Glomerular endothelial cell (primary cell): ENCODE measurements at regions not wholly inside any gene's neighbourhood (a gene's known extent, or its start where the extent isn't known, plus 50 kb on each side); places are given as distances from the start of the nearest gene placed in this dataset.

ENCODE experiments used
- DNase-seq: peaks from one replicate; pipeline ENCODE4 v3.0.0-alpha.2; 2011; ENCODE audit warnings: low read depth, low spot score; ENCODE audit errors: extremely low read depth

DNA sequence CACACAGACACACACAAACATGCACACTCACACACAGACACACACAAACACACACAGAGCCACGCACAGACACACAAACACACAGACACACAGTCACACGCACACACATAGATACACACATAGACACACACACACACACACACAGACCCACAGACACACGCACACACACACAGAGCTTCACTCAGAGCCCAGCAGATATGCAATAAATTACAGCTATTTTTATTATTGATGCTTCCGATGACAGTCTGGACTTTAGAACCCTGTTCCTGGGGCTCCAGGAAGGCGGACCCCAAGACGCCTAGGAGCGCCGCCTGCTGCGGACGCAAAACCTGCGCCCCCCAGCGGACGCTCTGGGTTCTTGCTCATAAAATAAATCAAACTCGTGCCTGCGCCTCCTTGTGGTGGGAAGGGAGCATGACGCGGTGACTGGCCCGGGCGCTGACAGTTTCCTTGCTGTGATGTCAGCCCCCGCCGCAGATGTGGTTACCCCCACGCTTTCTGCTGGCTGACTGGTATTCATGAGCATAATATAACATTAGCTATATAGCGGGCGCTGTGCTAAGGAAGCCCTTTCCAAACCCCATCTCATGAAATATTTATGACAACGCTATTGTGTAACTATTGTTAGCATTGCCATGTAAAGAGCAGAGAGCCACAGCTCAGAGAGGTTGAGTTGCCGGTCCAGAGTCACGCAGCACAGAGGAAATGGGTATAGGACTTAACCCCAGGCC, 64.4 kb upstream of the TM9SF2 start:
- DNase-seq = peak; percentile 58

DNA sequence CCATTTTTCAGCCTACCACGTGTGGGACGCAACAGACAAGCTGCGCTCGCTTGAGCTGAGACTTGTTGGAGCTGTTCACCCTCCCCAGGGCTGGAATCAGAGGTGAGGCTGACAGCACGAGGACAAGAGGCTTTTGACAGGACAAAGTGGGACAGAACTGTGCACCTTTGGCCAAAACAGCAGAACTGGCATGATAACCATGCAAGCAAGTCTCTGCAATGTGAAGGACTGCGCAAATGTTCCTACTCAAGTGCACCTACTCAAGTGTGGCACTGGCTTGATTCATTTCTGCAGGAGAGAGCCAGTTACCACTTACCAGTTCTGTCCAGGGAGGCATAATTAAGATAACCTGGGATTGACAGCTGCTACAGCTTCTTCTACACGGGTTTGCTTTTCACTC, 62.2 kb upstream of the TM9SF2 start:
- DNase-seq = no peak

DNA sequence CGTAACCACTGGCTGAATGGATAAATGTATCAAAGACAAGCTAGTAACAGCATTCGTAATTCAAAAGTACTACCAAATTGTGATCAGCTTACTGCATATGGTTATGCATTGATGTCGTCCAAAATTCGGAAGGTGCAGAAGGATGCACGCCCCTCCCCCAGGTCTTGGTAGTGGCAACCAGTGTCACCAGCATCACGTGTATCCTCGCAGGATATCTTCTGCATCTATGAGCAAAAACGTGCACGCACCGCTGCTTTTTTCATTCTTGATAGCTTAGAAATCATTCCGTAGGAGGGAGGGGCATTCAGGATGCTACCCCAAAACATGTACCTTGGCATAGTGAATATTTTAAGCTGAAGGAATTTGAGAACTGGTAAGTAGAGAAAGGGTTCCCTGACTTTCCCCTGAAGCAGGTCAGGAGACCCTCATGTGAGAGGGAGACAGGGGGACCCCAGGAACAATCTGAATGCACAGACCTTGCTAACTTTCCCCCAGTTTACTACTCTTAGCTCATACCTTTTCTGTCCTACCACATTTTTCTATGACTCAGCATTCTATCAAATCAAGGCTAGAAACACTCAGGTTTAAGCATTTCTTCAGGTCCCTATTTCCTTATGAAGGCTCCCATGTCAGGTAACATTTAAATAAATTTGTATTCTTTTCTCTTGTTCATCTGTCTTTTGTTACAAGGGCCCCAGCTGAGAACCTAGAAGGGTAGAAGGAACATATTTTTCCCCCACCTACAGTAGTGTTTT, 61.2 kb upstream of the TM9SF2 start:
- no peak for DNase-seq

DNA sequence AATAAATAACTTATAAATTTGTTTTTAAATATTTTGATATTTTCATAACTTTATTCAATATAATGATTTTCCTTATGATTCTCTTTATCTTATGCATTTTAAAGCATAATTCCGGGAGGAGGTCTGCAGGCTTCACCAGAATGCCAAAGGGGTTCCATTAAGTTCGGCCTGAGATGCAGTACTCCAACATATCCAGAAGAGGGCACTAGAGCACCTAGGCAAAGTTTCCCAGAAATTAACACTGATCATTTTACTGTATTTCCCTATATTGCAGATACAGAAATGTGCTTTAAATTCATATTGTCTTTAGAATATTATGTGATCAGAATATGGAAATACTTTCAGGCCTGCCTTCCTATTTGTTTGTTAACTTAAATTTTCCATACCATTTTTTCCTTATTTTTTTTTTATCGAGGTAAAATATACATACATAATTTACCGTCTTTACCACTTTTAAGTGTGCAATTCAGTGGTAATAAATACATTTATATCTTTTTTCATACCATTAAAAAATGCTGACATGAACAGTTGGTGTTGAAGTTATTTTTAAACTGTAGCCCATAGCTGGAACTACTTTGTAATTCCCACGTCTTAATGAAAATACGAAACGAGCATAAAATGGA, 58.9 kb upstream of the TM9SF2 start:
- DNase-seq = peak; percentile 36

DNA sequence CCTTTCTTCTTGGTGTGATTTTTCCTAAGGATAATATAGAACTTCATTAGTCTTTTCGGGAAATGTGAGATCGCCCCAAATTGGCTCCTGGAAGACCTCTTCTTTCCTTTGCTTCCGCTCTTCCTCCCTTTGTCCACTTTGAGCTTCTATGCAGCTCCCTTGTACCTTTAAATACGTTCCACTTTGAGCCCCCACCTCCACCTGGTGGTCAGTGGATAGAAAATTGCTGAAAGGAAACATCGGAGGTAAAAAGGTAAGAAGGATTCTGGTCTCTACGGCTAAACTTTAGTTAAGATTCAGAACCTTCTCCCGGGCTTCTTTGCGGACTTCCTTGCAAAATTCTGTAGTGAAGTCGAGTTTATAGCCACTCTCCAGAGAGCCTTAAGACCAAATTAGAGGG, 55.0 kb upstream of the TM9SF2 start:
- DNase-seq = no peak

DNA sequence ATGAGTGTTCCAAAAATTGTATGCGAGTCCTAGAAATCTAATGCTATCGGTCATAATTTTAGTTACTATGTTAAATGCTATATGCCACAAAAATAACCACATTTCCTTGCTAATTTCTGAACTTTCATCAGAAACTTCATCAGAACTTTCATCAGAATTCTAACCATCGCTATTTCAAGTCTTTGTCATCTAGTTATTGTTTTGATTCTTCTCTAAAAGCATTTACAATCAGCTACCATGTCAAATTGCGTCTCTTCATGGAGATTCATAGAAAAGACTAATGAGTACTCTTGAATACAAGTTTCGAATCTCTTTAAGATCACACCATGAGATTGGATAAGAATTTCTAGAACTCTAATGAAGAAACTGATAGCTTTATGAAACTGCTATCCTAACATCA, 52.7 kb upstream of the TM9SF2 start:
- DNase-seq = no peak

DNA sequence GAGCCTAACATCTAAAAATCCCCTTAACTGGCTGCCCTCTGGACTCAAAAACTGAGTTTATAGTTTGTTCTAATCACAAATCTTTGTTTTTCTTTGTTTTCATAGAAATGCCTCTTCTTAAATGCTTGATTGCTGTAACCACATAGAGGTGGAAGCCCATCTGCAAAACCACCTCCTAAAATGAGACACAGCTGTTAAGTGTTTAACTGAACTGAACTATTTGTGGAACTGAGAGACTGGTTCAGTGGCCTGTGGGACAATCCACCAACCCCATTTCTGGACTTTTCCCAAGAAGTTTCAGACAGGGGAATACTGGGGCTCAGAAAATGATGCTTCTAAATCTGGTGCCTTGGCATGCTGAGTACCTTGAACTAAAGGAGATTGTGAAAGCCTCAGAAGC, 50.9 kb upstream of the TM9SF2 start:
- DNase-seq = no peak
